K562 (cell line): ENCODE measurements at regions not wholly inside any gene's neighbourhood (a gene's known extent, or its start where the extent isn't known, plus 50 kb on each side); places are given as distances from the start of the nearest gene placed in this dataset.

ENCODE experiments used
- ATAC-seq: fragments of 200-7000 bp; cut with Tn5 transposase; 3 replicates; pipeline ENCODE4 v1.9.1; 2020; ENCODE audit warnings: moderate library complexity
- BruUV-seq: library from RNA; stranded (reverse); fragments of 400-500 nt; replicated peaks from 2 replicates; lab custom pipeline; 2021; lab: Mats Ljungman, UMichigan
- CTCF ChIA-PET: fragments of 300-600 bp; formaldehyde crosslinking; extraction: SDS; loops from one replicate; lab custom pipeline; 2021; ENCODE audit warnings: low intra/inter-chr PET ratio; lab: Yijun Ruan, JAX
- POLR2A ChIA-PET: fragments of 300-600, 350-650 bp; sonication (Branson Sonifier 250); formaldehyde crosslinking; extraction: SDS; loops from one replicate; lab custom pipeline; 2021; ENCODE audit warnings: antibody characterized with exemption, inconsistent platforms; lab: Yijun Ruan, JAX
- DNase-seq, 4 experiments: peaks; one replicate each; pipeline versions ENCODE4 v3.0.0 to v3.0.0-alpha.2; 2011 to 2018; ENCODE audit warnings: low spot score in 3 of 4, mixed read lengths in 3 of 4; ENCODE audit errors: extremely low read depth in 1 of 4
- FAIRE-seq: peaks from 2 replicates; lab custom pipeline; 2011; peaks lifted over from hg19 to GRCh38; lab: Jason Lieb, UNC
- H2AFZ ChIP-seq: 2 replicates; pipeline ENCODE4 v1.6.0; 2011; ENCODE audit warnings: low read depth, low read length, control low read depth, inconsistent platforms
- H3K27ac ChIP-seq: fragments of 200-600 bp; 3 replicates; pipeline ENCODE4 v1.8.0; 2011; ENCODE audit warnings: low read depth, mild to moderate bottlenecking, control low read depth, inconsistent platforms, low read length, moderate library complexity, mixed read lengths; ENCODE audit errors: extremely low read depth
- H3K27me3 ChIP-seq, 2 experiments: fragments of 300-600 bp in 1 of 2; 2 replicates in 1 of 2; 3 replicates in 1 of 2; pipeline versions ENCODE4 v1.6.0 to v1.8.0; 2011; ENCODE audit warnings: inconsistent platforms in 2 of 2, low read length in 2 of 2, mild to moderate bottlenecking in 1 of 2, mixed read lengths in 1 of 2, moderate library complexity in 1 of 2; ENCODE audit not compliant: control insufficient read depth in 2 of 2, insufficient read depth in 2 of 2
- H3K36me3 ChIP-seq: fragments of 300-600 bp; 3 replicates; pipeline ENCODE4 v1.8.0; 2011; ENCODE audit warnings: mild to moderate bottlenecking, low read length, inconsistent platforms; ENCODE audit not compliant: control insufficient read depth, insufficient read depth
- H3K4me1 ChIP-seq, 2 experiments: fragments of 200-600 bp in 1 of 2; replicated peaks in 1 of 2; 2 replicates in 1 of 2; 3 replicates in 1 of 2; pipeline versions ENCODE4 v1.5.1 to v1.8.0; 2011; ENCODE audit warnings: inconsistent platforms in 2 of 2, low read length in 2 of 2, mild to moderate bottlenecking in 1 of 2, mixed read lengths in 1 of 2, moderate library complexity in 1 of 2; ENCODE audit not compliant: control insufficient read depth in 2 of 2, insufficient read depth in 2 of 2
- H3K4me2 ChIP-seq: 2 replicates; pipeline ENCODE4 v1.6.1; 2011; ENCODE audit warnings: low read length, control low read depth, inconsistent platforms, mixed read lengths; ENCODE audit not compliant: insufficient read depth
- H3K4me3 ChIP-seq: fragments of 200-600 bp; sonication (generic), shearing (Covaris generic); 2 replicates; pipeline ENCODE4 v1.5.1; 2016; ENCODE audit warnings: control low read depth, inconsistent platforms
- H3K79me2 ChIP-seq: fragments of 200-600 bp; 3 replicates; pipeline ENCODE4 v1.8.0; 2011; ENCODE audit warnings: low read length, inconsistent platforms; ENCODE audit not compliant: control insufficient read depth, insufficient read depth
- H3K9ac ChIP-seq, 2 experiments: 2 replicates each; pipeline versions ENCODE4 v1.6.0 to v1.6.1; 2011; ENCODE audit warnings: low read depth in 2 of 2, low read length in 2 of 2, control low read depth in 1 of 2, inconsistent platforms in 1 of 2, mild to moderate bottlenecking in 1 of 2, mixed read lengths in 1 of 2; ENCODE audit not compliant: insufficient read depth in 1 of 2
- H3K9me1 ChIP-seq: one replicate; pipeline ENCODE4 v1.6.0; 2011; ENCODE audit warnings: inconsistent platforms, mild to moderate bottlenecking, low read length, moderate library complexity; ENCODE audit not compliant: control insufficient read depth, insufficient read depth
- H3K9me3 ChIP-seq: replicated peaks from 2 replicates; pipeline ENCODE4 v1.5.1; 2011; ENCODE audit warnings: low read depth, low read length, inconsistent platforms; ENCODE audit not compliant: control insufficient read depth, insufficient read depth
- H4K20me1 ChIP-seq: replicated peaks from 2 replicates; pipeline ENCODE4 v1.6.1; 2011; ENCODE audit warnings: low read length, inconsistent platforms, mixed read lengths; ENCODE audit not compliant: control insufficient read depth, insufficient read depth
- BRF1 ChIP-seq: IDR thresholded peaks from 3 replicates; pipeline ENCODE4 v1.6.1; 2011; ENCODE audit warnings: borderline replicate concordance, mild to moderate bottlenecking; ENCODE audit not compliant: insufficient read length; ENCODE audit errors: extremely low read depth
- CCAR2 ChIP-seq: fragments of 200-400 bp; formaldehyde crosslinking; IDR thresholded peaks from 2 replicates; pipeline ENCODE4 v1.6.1; 2017; ENCODE audit warnings: mild to moderate bottlenecking, low read depth, low read length
- CHD1 ChIP-seq: fragments of 200-600 bp; sonication (generic); IDR thresholded peaks from one replicate; pipeline ENCODE4 v1.6.1; 2012; ENCODE audit warnings: mild to moderate bottlenecking, moderate library complexity, low read length, inconsistent platforms
- NCOR1 ChIP-seq: fragments of 450-650 bp; IDR thresholded peaks from 2 replicates; pipeline ENCODE4 v1.6.1; 2016; ENCODE audit warnings: mild to moderate bottlenecking, moderate library complexity
- NFXL1 ChIP-seq: fragments of 450-650 bp; formaldehyde crosslinking; IDR thresholded peaks from 2 replicates; pipeline ENCODE4 v1.4.0; 2021; ENCODE audit warnings: mild to moderate bottlenecking
- PKNOX1 ChIP-seq: fragments of 450-650 bp; IDR thresholded peaks from 2 replicates; pipeline ENCODE4 v1.6.1; 2016
- SIN3A ChIP-seq, 2 experiments: fragments of 150-350 bp in 1 of 2; IDR thresholded peaks; 2 replicates each; pipeline ENCODE4 v1.6.1; 2011 to 2016; ENCODE audit warnings: borderline replicate concordance in 2 of 2, low read depth in 2 of 2, low read length in 2 of 2, mild to moderate bottlenecking in 2 of 2, moderate library complexity in 2 of 2; ENCODE audit not compliant: control insufficient read depth in 1 of 2
- TBP ChIP-seq: optimal IDR thresholded peaks from 2 replicates; pipeline ENCODE3; 2011; ENCODE audit warnings: low read depth, low read length, improper control_type of control experiment
- TCF3 ChIP-seq: sonication (generic); formaldehyde crosslinking; IDR thresholded peaks from 2 replicates; pipeline ENCODE4 v1.4.0; 2020; ENCODE audit warnings: mild to moderate bottlenecking, missing genetic modification reagents
- TEAD2 ChIP-seq: fragments of 450-650 bp; IDR thresholded peaks from 2 replicates; pipeline ENCODE4 v1.6.1; 2016; ENCODE audit warnings: missing genetic modification characterization, control low read depth, missing compliant biosample characterization
- ZNF551 ChIP-seq: fragments of 250-450 bp; sonication (Bioruptor Pico); IDR thresholded peaks from 2 replicates; pipeline ENCODE4 v1.5.0; 2021; ENCODE audit warnings: mild to moderate bottlenecking, moderate library complexity
- WGBS: fragments of 100-300 bp; shearing (Covaris generic); methylation state at CpG from one replicate; pipeline ENCODE4 v1.1.6; 2016; ENCODE audit warnings: low coverage, mixed read lengths; ENCODE audit not compliant: insufficient coverage; ENCODE audit errors: missing lambda C conversion rate; 5-methylcytosine and 5-hydroxymethylcytosine counted together
- in situ Hi-C: fragments of 300-500 bp; cut with MboI; formaldehyde crosslinking; loops from 4 replicates; pipeline ENCODE4 v1.15.0; 2018; ENCODE audit warnings: inconsistent platforms, mixed read lengths
- intact Hi-C: fragments of 100-400 bp; cut with micrococcal nuclease; formaldehyde crosslinking; loops from 2 replicates; pipeline ENCODE4 v1.14.2; 2022
- TF ChIP-seq, protein P1 (sequence below): fragments of 450-650 bp; IDR thresholded peaks from 2 replicates; pipeline ENCODE4 v1.7.1; 2018; ENCODE audit warnings: mild to moderate bottlenecking, low read depth; ENCODE audit not compliant: partially characterized antibody

DNA sequence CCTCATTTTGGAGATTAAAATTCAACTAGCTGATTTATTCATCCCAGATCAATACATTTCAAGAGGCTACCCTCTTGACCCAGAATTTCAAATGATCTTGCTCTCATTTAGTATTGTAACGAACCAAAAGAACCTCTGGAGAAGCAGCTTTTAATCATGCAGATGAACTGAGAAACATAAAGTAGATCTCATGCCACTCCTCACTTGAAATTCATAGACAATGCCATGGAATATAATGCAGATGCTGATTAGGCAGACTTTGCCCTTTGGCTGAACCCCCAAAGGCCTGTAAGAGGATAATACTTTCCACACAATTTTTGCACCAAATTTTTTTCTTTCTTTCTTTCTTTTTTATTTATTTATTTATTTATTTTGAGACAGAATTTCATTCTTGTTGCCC is 358.3 kb downstream of the NEK10 start:
- BruUV-seq = no TSS peak
- no peaks in the 10 kb centered on the region for H3K4me1 ChIP-seq
- 0% methylated on average over 1 of the region's 1 CpG for WGBS
- no peaks in the 10 kb centered on the region for H3K9me3 ChIP-seq
- H3K9ac ChIP-seq = no peak overlapping the region
- H3K9me1 ChIP-seq = no peaks in the 10 kb centered on the region
- no peak overlapping the region for H3K4me2 ChIP-seq
- H3K36me3 ChIP-seq = no peaks in the 10 kb centered on the region
- ATAC-seq (no peak), FAIRE-seq (no peak), DNase-seq (no peak)
- in situ Hi-C loops (no loop called here), intact Hi-C loops (no loop called here)
- no peak for TF ChIP-seq CHD1
- TF ChIP-seq SIN3A (IDR thresholded peaks at IDR 0.05; ENCODE audit: borderline replicate concordance in 2 of 2, control insufficient read depth in 1 of 2, low read depth in 2 of 2, low read length in 2 of 2) = no peak
- TF ChIP-seq, protein P1, sequence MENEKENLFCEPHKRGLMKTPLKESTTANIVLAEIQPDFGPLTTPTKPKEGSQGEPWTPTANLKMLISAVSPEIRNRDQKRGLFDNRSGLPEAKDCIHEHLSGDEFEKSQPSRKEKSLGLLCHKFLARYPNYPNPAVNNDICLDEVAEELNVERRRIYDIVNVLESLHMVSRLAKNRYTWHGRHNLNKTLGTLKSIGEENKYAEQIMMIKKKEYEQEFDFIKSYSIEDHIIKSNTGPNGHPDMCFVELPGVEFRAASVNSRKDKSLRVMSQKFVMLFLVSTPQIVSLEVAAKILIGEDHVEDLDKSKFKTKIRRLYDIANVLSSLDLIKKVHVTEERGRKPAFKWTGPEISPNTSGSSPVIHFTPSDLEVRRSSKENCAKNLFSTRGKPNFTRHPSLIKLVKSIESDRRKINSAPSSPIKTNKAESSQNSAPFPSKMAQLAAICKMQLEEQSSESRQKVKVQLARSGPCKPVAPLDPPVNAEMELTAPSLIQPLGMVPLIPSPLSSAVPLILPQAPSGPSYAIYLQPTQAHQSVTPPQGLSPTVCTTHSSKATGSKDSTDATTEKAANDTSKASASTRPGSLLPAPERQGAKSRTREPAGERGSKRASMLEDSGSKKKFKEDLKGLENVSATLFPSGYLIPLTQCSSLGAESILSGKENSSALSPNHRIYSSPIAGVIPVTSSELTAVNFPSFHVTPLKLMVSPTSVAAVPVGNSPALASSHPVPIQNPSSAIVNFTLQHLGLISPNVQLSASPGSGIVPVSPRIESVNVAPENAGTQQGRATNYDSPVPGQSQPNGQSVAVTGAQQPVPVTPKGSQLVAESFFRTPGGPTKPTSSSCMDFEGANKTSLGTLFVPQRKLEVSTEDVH = no peak
- TF ChIP-seq TEAD2 (tag) = no peak
- no peak for TF ChIP-seq ZNF551 (CRISPR knock-in tag)
- no peak for TF ChIP-seq PKNOX1
- no peak for TF ChIP-seq NFXL1 (CRISPR knock-in tag)
- no peak for TF ChIP-seq TBP
- TF ChIP-seq NCOR1 = no peak
- no peak for TF ChIP-seq CCAR2
- no peak for TF ChIP-seq TCF3 (CRISPR knock-in tag)
- TF ChIP-seq BRF1 = no peak
- H2AFZ ChIP-seq = no peak overlapping the region
- CTCF ChIA-PET = no interaction called here
- no peaks in the 10 kb centered on the region for H4K20me1 ChIP-seq
- H3K27me3 ChIP-seq = no peaks in the 10 kb centered on the region
- no peak overlapping the region for H3K4me3 ChIP-seq
- POLR2A ChIA-PET = interaction anchor here (0.6 kb wide), 1 partner anchor 159 kb away, joined by 5 read pairs; no protein-coding TSS in a partner anchor
- H3K79me2 ChIP-seq = no peaks in the 10 kb centered on the region
- no peak overlapping the region for H3K27ac ChIP-seq
